H1 (cell line): ENCODE measurements at regions not wholly inside any gene's neighbourhood (a gene's known extent, or its start where the extent isn't known, plus 50 kb on each side); places are given as distances from the start of the nearest gene placed in this dataset.

Experiments used
- CTCF ChIA-PET: fragments of 300-600 bp; sonication (Branson Sonifier 250); formaldehyde crosslinking; loops from one replicate; lab custom pipeline; 2021; ENCODE audit not compliant: partially characterized antibody; lab: Charles Lee
- POLR2A ChIA-PET: fragments of 300-600 bp; sonication (Branson Sonifier 250); formaldehyde crosslinking; loops from one replicate; lab custom pipeline; 2021; ENCODE audit warnings: inconsistent platforms; ENCODE audit not compliant: partially characterized antibody; lab: Charles Lee
- DNase-seq, 2 experiments: peaks; one replicate each; pipeline versions ENCODE4 v3.0.0 to v3.0.0-alpha.2; 2010 to 2022; ENCODE audit warnings: low spot score in 2 of 2, low read depth in 1 of 2, mixed read lengths in 1 of 2
- FAIRE-seq: peaks from 2 replicates; lab custom pipeline; 2011; peaks lifted over from hg19 to GRCh38; lab: Jason Lieb, UNC
- H2AFZ ChIP-seq: 2 replicates; pipeline ENCODE4 v1.8.1; 2012; ENCODE audit warnings: low read length, inconsistent platforms
- H2AK5ac ChIP-seq: 2 replicates; pipeline ENCODE4 v1.6.1; 2013; ENCODE audit warnings: low read depth, low read length
- H2BK120ac ChIP-seq: replicated peaks from 2 replicates; pipeline ENCODE3; 2013; ENCODE audit warnings: low read depth, low read length, inconsistent platforms
- H2BK12ac ChIP-seq: 2 replicates; pipeline ENCODE4 v1.6.1; 2013; ENCODE audit warnings: low read depth, low read length
- H2BK15ac ChIP-seq: 2 replicates; pipeline ENCODE4 v1.6.1; 2013; ENCODE audit warnings: low read length
- H2BK20ac ChIP-seq: 2 replicates; pipeline ENCODE4 v1.6.1; 2013; ENCODE audit warnings: low read length
- H2BK5ac ChIP-seq: 2 replicates; pipeline ENCODE4 v1.6.1; 2013; ENCODE audit warnings: low read depth, low read length
- H3K14ac ChIP-seq: 2 replicates; pipeline ENCODE4 v1.6.1; 2013; ENCODE audit warnings: inconsistent platforms; ENCODE audit not compliant: insufficient read length
- H3K18ac ChIP-seq: 2 replicates; pipeline ENCODE4 v1.6.1; 2013; ENCODE audit warnings: low read length; ENCODE audit errors: extremely low read depth
- H3K23ac ChIP-seq: 2 replicates; pipeline ENCODE4 v1.6.1; 2013; ENCODE audit warnings: inconsistent platforms; ENCODE audit not compliant: insufficient read length
- H3K23me2 ChIP-seq: 2 replicates; pipeline ENCODE4 v1.6.1; 2013; ENCODE audit warnings: low read depth, low read length
- H3K27ac ChIP-seq: 2 replicates; pipeline ENCODE4 v1.6.1; 2011; ENCODE audit warnings: low read depth, low read length, inconsistent platforms
- H3K27me3 ChIP-seq, 4 experiments: replicated peaks in 1 of 4; 1 replicate in 1 of 4; 2 replicates in 3 of 4; pipeline versions ENCODE4 v1.6.1 to v1.8.1; 2011 to 2013; ENCODE audit warnings: low read length in 3 of 4, mild to moderate bottlenecking in 3 of 4, inconsistent platforms in 2 of 4, mixed read lengths in 2 of 4, moderate library complexity in 1 of 4; ENCODE audit not compliant: control insufficient read depth in 3 of 4, insufficient read depth in 3 of 4; ENCODE audit errors: extremely low read depth in 1 of 4
- H3K36me3 ChIP-seq, 4 experiments: 2 replicates each; pipeline versions ENCODE4 v1.6.1 to v1.8.1; 2011 to 2013; ENCODE audit warnings: mild to moderate bottlenecking in 4 of 4, low read length in 3 of 4, moderate library complexity in 2 of 4, control low read depth in 1 of 4, inconsistent platforms in 1 of 4; ENCODE audit not compliant: insufficient read depth in 4 of 4, control insufficient read depth in 2 of 4
- H3K4ac ChIP-seq: replicated peaks from 2 replicates; pipeline ENCODE3; 2013; ENCODE audit warnings: low read length, low read depth, mixed read lengths, inconsistent platforms; ENCODE audit not compliant: insufficient read length
- H3K4me1 ChIP-seq, 4 experiments: replicated peaks in 1 of 4; 1 replicate in 1 of 4; 2 replicates in 3 of 4; pipeline versions ENCODE4 v1.6.1 to v1.8.1; 2011 to 2013; ENCODE audit warnings: low read length in 3 of 4, inconsistent platforms in 2 of 4, mixed read lengths in 1 of 4; ENCODE audit not compliant: insufficient read depth in 4 of 4, control insufficient read depth in 3 of 4
- H3K4me2 ChIP-seq, 2 experiments: 2 replicates each; pipeline versions ENCODE4 v1.6.1 to v1.8.1; 2011 to 2013; ENCODE audit warnings: low read depth in 2 of 2, low read length in 2 of 2, control low read depth in 1 of 2, inconsistent platforms in 1 of 2, mild to moderate bottlenecking in 1 of 2; ENCODE audit not compliant: insufficient read depth in 1 of 2
- H3K4me3 ChIP-seq, 4 experiments: fragments of 200-600, 300-600 bp in 1 of 4; sonication (generic), shearing (Covaris generic), sonication (Bioruptor Twin) in 1 of 4; 2 replicates each; pipeline versions ENCODE4 v1.5.1 to v1.8.1; 2011 to 2016; ENCODE audit warnings: low read length in 4 of 4, low read depth in 3 of 4, control low read depth in 2 of 4, inconsistent platforms in 2 of 4, mild to moderate bottlenecking in 2 of 4, mixed read lengths in 1 of 4, moderate library complexity in 1 of 4; ENCODE audit not compliant: insufficient read depth in 2 of 4; ENCODE audit errors: extremely low read depth in 1 of 4
- H3K56ac ChIP-seq: replicated peaks from 2 replicates; pipeline ENCODE3; 2013; ENCODE audit warnings: low read depth, mild to moderate bottlenecking, mixed read lengths, low read length, inconsistent platforms; ENCODE audit not compliant: insufficient read length
- H3K79me1 ChIP-seq: 2 replicates; pipeline ENCODE4 v1.6.1; 2013; ENCODE audit warnings: low read depth, low read length, control low read depth
- H3K79me2 ChIP-seq, 2 experiments: 2 replicates each; pipeline versions ENCODE4 v1.6.1 to v1.8.1; 2012 to 2013; ENCODE audit warnings: low read length in 2 of 2, mild to moderate bottlenecking in 2 of 2, inconsistent platforms in 1 of 2; ENCODE audit not compliant: insufficient read depth in 2 of 2, control insufficient read depth in 1 of 2
- H3K9ac ChIP-seq, 4 experiments: replicated peaks in 1 of 4; 1 replicate in 1 of 4; 2 replicates in 3 of 4; pipeline versions ENCODE4 v1.6.1 to v1.8.1; 2011 to 2013; ENCODE audit warnings: low read depth in 3 of 4, low read length in 3 of 4, control low read depth in 2 of 4, mild to moderate bottlenecking in 2 of 4, moderate library complexity in 2 of 4, inconsistent platforms in 1 of 4; ENCODE audit errors: extremely low read depth in 1 of 4
- H3K9me3 ChIP-seq, 2 experiments: 2 replicates each; pipeline versions ENCODE4 v1.6.1 to v1.8.1; 2012 to 2013; ENCODE audit warnings: mild to moderate bottlenecking in 2 of 2, moderate library complexity in 2 of 2, control low read depth in 1 of 2, inconsistent platforms in 1 of 2, low read depth in 1 of 2, low read length in 1 of 2, mixed read lengths in 1 of 2; ENCODE audit not compliant: insufficient read depth in 2 of 2
- H4K20me1 ChIP-seq, 2 experiments: replicated peaks in 1 of 2; 2 replicates each; pipeline versions ENCODE3 to v1.8.1; 2011 to 2013; ENCODE audit warnings: inconsistent platforms in 2 of 2, low read length in 2 of 2, mild to moderate bottlenecking in 1 of 2; ENCODE audit not compliant: insufficient read depth in 2 of 2, control insufficient read depth in 1 of 2
- H4K5ac ChIP-seq: 2 replicates; pipeline ENCODE4 v1.6.1; 2013; ENCODE audit warnings: low read length, low read depth, mixed read lengths, inconsistent platforms; ENCODE audit not compliant: insufficient read length
- H4K8ac ChIP-seq: 2 replicates; pipeline ENCODE4 v1.8.0; 2013; ENCODE audit warnings: mild to moderate bottlenecking, moderate library complexity, low read length, inconsistent platforms; ENCODE audit not compliant: insufficient read depth; ENCODE audit errors: extremely low read depth
- H4K91ac ChIP-seq: replicated peaks from 2 replicates; pipeline ENCODE3; 2013; ENCODE audit warnings: low read length, mixed read lengths, inconsistent platforms; ENCODE audit not compliant: insufficient read length
- NANOG ChIP-seq: IDR thresholded peaks from 2 replicates; pipeline ENCODE4 v1.6.1; 2011; ENCODE audit warnings: low read length, low read depth, mild to moderate bottlenecking, inconsistent platforms; ENCODE audit not compliant: insufficient read depth, poor library complexity, severe bottlenecking
- TAF1 ChIP-seq: IDR thresholded peaks from 2 replicates; pipeline ENCODE4 v1.6.1; 2011; ENCODE audit warnings: mild to moderate bottlenecking, low read depth, low read length

- Histone ChIP-seq H2AK5ac (no peak overlapping the region), H3K14ac (no peak overlapping the region), H3K27ac (no peak overlapping the region), H2BK12ac (no peak overlapping the region), H2BK20ac (no peak overlapping the region), H3K36me3 (no peaks in the 10 kb centered on the region), H2BK120ac (no peak overlapping the region), H3K4me1 (no peaks in the 10 kb centered on the region), H3K79me2 (no peaks in the 10 kb centered on the region), H3K27me3 (no peaks in the 10 kb centered on the region), H3K9ac (no peak overlapping the region), H3K4me3 (no peak overlapping the region), H4K20me1 (no peaks in the 10 kb centered on the region), H3K18ac (no peak overlapping the region), H4K5ac (no peak overlapping the region), H2AFZ (no peak overlapping the region), H3K56ac (no peak overlapping the region), H3K79me1 (no peaks in the 10 kb centered on the region), H3K9me3 (peaks cover 0 to 25% of the 10 kb centered on the region in 2 experiments; a peak in 2 of 4 replicates), H4K8ac (no peak overlapping the region), H3K4ac (no peak overlapping the region), H2BK5ac (no peak overlapping the region), H4K91ac (no peak overlapping the region), H2BK15ac (no peak overlapping the region), H3K4me2 (no peak overlapping the region), H3K23me2 (no peaks in the 10 kb centered on the region), H3K23ac (no peak overlapping the region)
- DNase-seq (no peak), FAIRE-seq (no peak)
- CTCF ChIA-PET, result interaction anchor here (0.6 kb wide), 1 partner anchor 931 kb away, joined by 3 read pairs; no protein-coding TSS in a partner anchor
- POLR2A ChIA-PET, result no interaction called here
- TF ChIP-seq TAF1 (no peak), NANOG (no peak)
Measured at GRCh38 chr13:80708791-80709190, 367.9 kb upstream of the SPRY2 start.
